H9 (cell line): ENCODE measurements at regions not wholly inside any gene's neighbourhood (a gene's known extent, or its start where the extent isn't known, plus 50 kb on each side); places are given as distances from the start of the nearest gene placed in this dataset.

ENCODE experiments used
- DNase-seq: peaks from one replicate; pipeline ENCODE4 v3.0.0-alpha.2; 2017
- H2AFZ ChIP-seq: one replicate; pipeline ENCODE4 v1.6.1; 2013; ENCODE audit warnings: mild to moderate bottlenecking, low read length, control low read depth, moderate library complexity
- H2AK5ac ChIP-seq: 2 replicates; pipeline ENCODE4 v1.6.1; 2013; ENCODE audit warnings: low read length, control low read depth, mixed read lengths; ENCODE audit not compliant: insufficient read length
- H2BK120ac ChIP-seq: one replicate; pipeline ENCODE4 v1.6.1; 2013; ENCODE audit warnings: low read depth, mild to moderate bottlenecking, low read length, control low read depth, inconsistent platforms; ENCODE audit not compliant: poor library complexity, severe bottlenecking
- H2BK12ac ChIP-seq: 2 replicates; pipeline ENCODE4 v1.6.1; 2013; ENCODE audit warnings: low read length, control low read depth, mixed read lengths, low read depth; ENCODE audit not compliant: insufficient read length
- H2BK15ac ChIP-seq: 2 replicates; pipeline ENCODE4 v1.6.1; 2013; ENCODE audit warnings: low read depth, low read length, control low read depth
- H2BK20ac ChIP-seq: one replicate; pipeline ENCODE4 v1.6.1; 2013; ENCODE audit warnings: low read depth, mild to moderate bottlenecking, low read length, control low read depth, inconsistent platforms; ENCODE audit not compliant: poor library complexity, severe bottlenecking
- H2BK5ac ChIP-seq: 2 replicates; pipeline ENCODE4 v1.6.1; 2013; ENCODE audit warnings: low read length, control low read depth, mixed read lengths; ENCODE audit not compliant: insufficient read length
- H3K14ac ChIP-seq: 2 replicates; pipeline ENCODE4 v1.6.1; 2013; ENCODE audit warnings: low read length, control low read depth; ENCODE audit not compliant: insufficient read depth
- H3K18ac ChIP-seq: 2 replicates; pipeline ENCODE4 v1.6.1; 2013; ENCODE audit warnings: low read depth, mild to moderate bottlenecking, mixed read lengths, low read length, control low read depth; ENCODE audit not compliant: insufficient read length
- H3K23ac ChIP-seq: 2 replicates; pipeline ENCODE4 v1.6.1; 2013; ENCODE audit warnings: low read length, control low read depth, mixed read lengths, low read depth; ENCODE audit not compliant: insufficient read length
- H3K23me2 ChIP-seq: 2 replicates; pipeline ENCODE4 v1.6.1; 2013; ENCODE audit warnings: low read depth, mild to moderate bottlenecking, mixed read lengths, low read length, control low read depth; ENCODE audit not compliant: insufficient read length, poor library complexity, severe bottlenecking
- H3K27ac ChIP-seq: 2 replicates; pipeline ENCODE4 v1.5.1; 2013; ENCODE audit warnings: low read length, control low read depth, mixed read lengths, low read depth; ENCODE audit not compliant: insufficient read length
- H3K27me3 ChIP-seq: 2 replicates; pipeline ENCODE4 v1.6.1; 2013; ENCODE audit warnings: low read length, control low read depth, inconsistent platforms; ENCODE audit not compliant: insufficient read depth
- H3K4ac ChIP-seq: 2 replicates; pipeline ENCODE4 v1.6.1; 2013; ENCODE audit warnings: low read depth, mild to moderate bottlenecking, control low read depth, inconsistent platforms, low read length, moderate library complexity
- H3K4me1 ChIP-seq: 2 replicates; pipeline ENCODE4 v1.6.1; 2013; ENCODE audit warnings: low read length, control low read depth, inconsistent platforms; ENCODE audit not compliant: insufficient read depth
- H3K4me2 ChIP-seq: 2 replicates; pipeline ENCODE4 v1.6.1; 2013; ENCODE audit warnings: low read length, control low read depth, mixed read lengths; ENCODE audit not compliant: insufficient read length, insufficient read depth
- H3K56ac ChIP-seq: 2 replicates; pipeline ENCODE4 v1.6.1; 2013; ENCODE audit warnings: low read depth, mild to moderate bottlenecking, mixed read lengths, low read length, control low read depth; ENCODE audit not compliant: insufficient read length
- H3K79me1 ChIP-seq: 2 replicates; pipeline ENCODE4 v1.6.1; 2013; ENCODE audit warnings: low read depth, mild to moderate bottlenecking, moderate library complexity, low read length, control low read depth, inconsistent platforms; ENCODE audit not compliant: insufficient read depth, poor library complexity, severe bottlenecking
- H3K79me2 ChIP-seq: 2 replicates; pipeline ENCODE4 v1.6.1; 2013; ENCODE audit warnings: low read length, control low read depth, inconsistent platforms; ENCODE audit not compliant: insufficient read depth
- H3K9ac ChIP-seq: 2 replicates; pipeline ENCODE4 v1.6.1; 2013; ENCODE audit warnings: low read length, control low read depth, mixed read lengths; ENCODE audit not compliant: insufficient read length; ENCODE audit errors: extremely low read depth
- H3K9me3 ChIP-seq: one replicate; pipeline ENCODE4 v1.6.1; 2013; ENCODE audit warnings: low read depth, low read length, inconsistent platforms; ENCODE audit not compliant: control insufficient read depth
- H3T11ph ChIP-seq: one replicate; pipeline ENCODE4 v1.6.1; 2013; ENCODE audit warnings: mild to moderate bottlenecking, low read length, control low read depth, inconsistent platforms
- H4K20me1 ChIP-seq: one replicate; pipeline ENCODE4 v1.6.1; 2013; ENCODE audit not compliant: control insufficient read depth, insufficient read length, insufficient read depth
- H4K5ac ChIP-seq: 2 replicates; pipeline ENCODE4 v1.6.1; 2013; ENCODE audit warnings: low read depth, mild to moderate bottlenecking, mixed read lengths, low read length, control low read depth; ENCODE audit not compliant: insufficient read length
- H4K8ac ChIP-seq: replicated peaks from 2 replicates; pipeline ENCODE4 v1.6.1; 2013; ENCODE audit warnings: low read length, control low read depth, mixed read lengths, low read depth; ENCODE audit not compliant: insufficient read length
- H4K91ac ChIP-seq: 2 replicates; pipeline ENCODE4 v1.6.1; 2013; ENCODE audit warnings: low read depth, mild to moderate bottlenecking, moderate library complexity, mixed read lengths, low read length, control low read depth; ENCODE audit not compliant: insufficient read length
- H3K27ac Mint-ChIP-seq, 3 experiments: 2 replicates in 2 of 3; 3 replicates in 1 of 3; pipeline ENCODE4 v1.8.0; 2020 to 2021; ENCODE audit warnings: mixed read lengths in 3 of 3, mild to moderate bottlenecking in 1 of 3, moderate library complexity in 1 of 3
- H3K27me3 Mint-ChIP-seq: 2 replicates; pipeline ENCODE4 v1.8.0; 2021; ENCODE audit warnings: low read depth, mild to moderate bottlenecking, moderate library complexity, mixed read lengths
- H3K36me3 Mint-ChIP-seq, 3 experiments: 2 replicates in 2 of 3; 3 replicates in 1 of 3; pipeline ENCODE4 v1.8.0; 2020 to 2021; ENCODE audit warnings: low read depth in 3 of 3, mixed read lengths in 3 of 3; ENCODE audit not compliant: insufficient read depth in 1 of 3
- H3K4me1 Mint-ChIP-seq, 2 experiments: 2 replicates each; pipeline ENCODE4 v1.8.0; 2020; ENCODE audit warnings: mixed read lengths in 2 of 2
- H3K4me3 Mint-ChIP-seq, 2 experiments: 2 replicates in 1 of 2; 3 replicates in 1 of 2; pipeline ENCODE4 v1.8.0; 2020 to 2021; ENCODE audit warnings: mild to moderate bottlenecking in 2 of 2, mixed read lengths in 2 of 2, moderate library complexity in 1 of 2
- H3K9me3 Mint-ChIP-seq, 2 experiments: 2 replicates in 1 of 2; 3 replicates in 1 of 2; pipeline ENCODE4 v1.8.0; 2020; ENCODE audit warnings: mild to moderate bottlenecking in 2 of 2, mixed read lengths in 2 of 2, moderate library complexity in 1 of 2
- WGBS: extraction: QIAGEN DNeasy Blood & Tissue Kit; methylation state at CpG from one replicate; pipeline ENCODE4 v1.1.7; 2013; ENCODE audit warnings: missing lambda C conversion rate, low lambda C conversion rate, mixed read lengths; ENCODE audit not compliant: insufficient read length; ENCODE audit errors: extremely low coverage; 5-methylcytosine and 5-hydroxymethylcytosine counted together
- TF ChIP-seq, protein P1 (sequence below): fragments of 200-600 bp; sonication (generic); conservative IDR thresholded peaks from 3 replicates; pipeline ENCODE4 v1.8.0; 2021; ENCODE audit warnings: antibody characterized with exemption, mild to moderate bottlenecking

DNA sequence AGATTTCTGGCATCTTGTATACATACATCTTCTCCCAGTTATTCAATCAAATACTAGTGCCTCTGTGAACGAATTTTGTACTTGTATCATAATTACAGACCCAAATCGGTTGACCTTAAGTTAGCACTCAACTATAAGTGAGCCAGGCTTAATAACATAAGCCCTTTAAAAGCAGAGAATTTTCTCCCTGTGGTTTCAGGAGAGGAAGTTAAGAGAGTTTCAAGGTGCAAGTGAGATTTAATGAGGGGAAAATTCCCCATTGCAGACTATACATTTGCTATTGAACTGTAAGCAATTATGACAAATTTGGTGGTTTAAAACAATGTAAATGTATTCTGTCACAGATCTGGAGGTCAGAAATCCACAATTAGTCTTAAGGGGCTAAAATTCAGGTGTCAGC lies 261.9 kb upstream of the NREP start:
- H2BK20ac ChIP-seq, result no peak overlapping the region
- H3K56ac ChIP-seq, result no peak overlapping the region
- H3K9me3 ChIP-seq, result no peaks in the 10 kb centered on the region
- no peak overlapping the region for H4K8ac ChIP-seq
- H3K14ac ChIP-seq, result no peak overlapping the region
- no peaks in the 10 kb centered on the region for H3K79me2 ChIP-seq
- H3K4me3 Mint-ChIP-seq, result no peak overlapping the region
- no peaks in the 10 kb centered on the region for H3K27me3 ChIP-seq
- no CpG with 5 or more reads among the region's 2 CpGs for WGBS
- no peaks in the 10 kb centered on the region for H4K20me1 ChIP-seq
- H3K79me1 ChIP-seq, result no peaks in the 10 kb centered on the region
- H3K4me1 ChIP-seq, result no peaks in the 10 kb centered on the region
- no peak overlapping the region for H2BK5ac ChIP-seq
- TF ChIP-seq, protein P1, sequence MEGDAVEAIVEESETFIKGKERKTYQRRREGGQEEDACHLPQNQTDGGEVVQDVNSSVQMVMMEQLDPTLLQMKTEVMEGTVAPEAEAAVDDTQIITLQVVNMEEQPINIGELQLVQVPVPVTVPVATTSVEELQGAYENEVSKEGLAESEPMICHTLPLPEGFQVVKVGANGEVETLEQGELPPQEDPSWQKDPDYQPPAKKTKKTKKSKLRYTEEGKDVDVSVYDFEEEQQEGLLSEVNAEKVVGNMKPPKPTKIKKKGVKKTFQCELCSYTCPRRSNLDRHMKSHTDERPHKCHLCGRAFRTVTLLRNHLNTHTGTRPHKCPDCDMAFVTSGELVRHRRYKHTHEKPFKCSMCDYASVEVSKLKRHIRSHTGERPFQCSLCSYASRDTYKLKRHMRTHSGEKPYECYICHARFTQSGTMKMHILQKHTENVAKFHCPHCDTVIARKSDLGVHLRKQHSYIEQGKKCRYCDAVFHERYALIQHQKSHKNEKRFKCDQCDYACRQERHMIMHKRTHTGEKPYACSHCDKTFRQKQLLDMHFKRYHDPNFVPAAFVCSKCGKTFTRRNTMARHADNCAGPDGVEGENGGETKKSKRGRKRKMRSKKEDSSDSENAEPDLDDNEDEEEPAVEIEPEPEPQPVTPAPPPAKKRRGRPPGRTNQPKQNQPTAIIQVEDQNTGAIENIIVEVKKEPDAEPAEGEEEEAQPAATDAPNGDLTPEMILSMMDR, result no peak
- no peak overlapping the region for H2BK12ac ChIP-seq
- no peak overlapping the region for H2BK120ac ChIP-seq
- H2AFZ ChIP-seq, result no peak overlapping the region
- H4K5ac ChIP-seq, result no peak overlapping the region
- no peak overlapping the region for H3K4ac ChIP-seq
- H2BK15ac ChIP-seq, result no peak overlapping the region
- H3K27ac ChIP-seq, result no peak overlapping the region
- no peaks in the 10 kb centered on the region for H3K27me3 Mint-ChIP-seq
- H2AK5ac ChIP-seq, result no peak overlapping the region
- no peak overlapping the region for H3K27ac Mint-ChIP-seq
- no peak overlapping the region for H4K91ac ChIP-seq
- no peaks in the 10 kb centered on the region for H3K36me3 Mint-ChIP-seq
- no peak overlapping the region for H3K23ac ChIP-seq
- H3K9me3 Mint-ChIP-seq, result no peaks in the 10 kb centered on the region
- H3K18ac ChIP-seq, result no peak overlapping the region
- no peak overlapping the region for H3K9ac ChIP-seq
- DNase-seq, result no peak
- H3T11ph ChIP-seq, result no peak overlapping the region
- H3K4me1 Mint-ChIP-seq, result no peaks in the 10 kb centered on the region
- H3K23me2 ChIP-seq, result no peaks in the 10 kb centered on the region
- H3K4me2 ChIP-seq, result no peak overlapping the region
